ENCODE measurements at regions not wholly inside any gene's neighbourhood (a gene's known extent, or its start where the extent isn't known, plus 50 kb on each side); places are given as distances from the start of the nearest gene placed in this dataset.

DNA sequence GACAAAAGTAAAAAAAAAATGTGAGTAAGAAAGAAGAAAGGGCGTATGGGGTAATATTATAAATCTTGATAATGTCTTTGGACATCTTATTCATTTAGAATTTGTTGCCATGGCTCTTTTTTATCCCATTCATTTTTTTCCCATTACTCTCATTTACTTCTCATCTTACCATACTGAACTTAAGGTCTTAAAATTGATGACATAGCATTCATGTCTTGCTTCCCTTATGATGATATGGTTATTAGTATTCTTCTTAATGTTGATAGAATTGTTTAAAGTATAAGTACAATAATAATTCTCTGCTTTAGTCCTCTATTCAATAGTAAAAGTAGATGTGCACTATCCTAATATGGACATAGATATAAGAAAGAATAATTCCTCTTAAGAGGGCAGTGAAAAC is 204.1 kb upstream of the KLF12 start:
- DNase-seq (ENCODE audit: extremely low read depth in 1 of 2, low read depth in 1 of 2): no peak

- DNase-seq (ENCODE audit: extremely low read depth in 1 of 2, low read depth in 1 of 2): no peak
Measured at GRCh38 chr13:74336546-74336945, 202.3 kb upstream of the KLF12 start.

DNA sequence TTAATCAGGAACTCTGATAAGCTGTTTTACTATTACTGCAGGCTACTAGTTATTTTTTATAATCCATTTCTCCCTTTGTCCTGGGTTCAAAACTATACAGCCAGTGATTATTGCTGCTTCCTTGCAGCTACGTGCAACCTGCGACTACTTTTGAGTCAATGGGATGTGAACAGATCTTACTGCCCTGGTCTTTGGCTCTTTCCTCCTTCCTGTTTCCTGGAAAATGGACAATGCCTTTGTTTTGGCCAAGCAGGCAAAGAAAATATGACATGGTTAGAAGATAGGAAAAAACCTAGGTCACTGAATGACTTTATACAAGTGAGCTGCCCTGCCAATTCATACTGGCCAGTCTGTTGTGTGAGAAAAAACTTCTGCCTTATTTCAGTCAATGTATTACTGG is 201.2 kb upstream of the KLF12 start:
- no peak for DNase-seq (ENCODE audit: extremely low read depth in 1 of 2, low read depth in 1 of 2)

GRCh38 chr13:74329962-74330361 is 195.8 kb upstream of the KLF12 start:
- no peak for DNase-seq (ENCODE audit: extremely low read depth in 1 of 2, low read depth in 1 of 2)

- DNase-seq (ENCODE audit: extremely low read depth in 1 of 2, low read depth in 1 of 2): no peak
Measured at GRCh38 chr13:74325106-74325505, 190.9 kb upstream of the KLF12 start.

- no peak for DNase-seq (ENCODE audit: extremely low read depth in 1 of 2, low read depth in 1 of 2)
Measured at GRCh38 chr13:74324338-74324737, 190.1 kb upstream of the KLF12 start.

DNA sequence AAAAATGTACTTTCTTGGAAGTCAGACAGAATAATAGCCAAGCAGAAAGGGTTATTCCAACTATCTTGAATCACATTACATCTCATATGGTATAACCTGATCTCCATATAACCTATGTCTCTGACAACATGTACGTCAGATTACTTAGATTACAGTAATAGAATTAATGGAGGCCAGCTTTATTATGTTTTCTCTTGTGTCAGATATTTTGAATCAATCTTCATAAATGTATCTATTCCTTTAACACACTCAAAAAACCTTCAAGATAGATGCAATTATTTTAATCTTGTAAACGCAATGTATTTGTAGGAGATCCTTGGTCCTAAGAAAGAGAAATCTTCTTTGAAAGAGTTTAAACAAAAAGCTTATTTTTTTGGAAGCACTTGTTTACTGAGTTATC is 188.4 kb upstream of the KLF12 start:
- DNase-seq (ENCODE audit: extremely low read depth in 1 of 2, low read depth in 1 of 2): no peak

DNA sequence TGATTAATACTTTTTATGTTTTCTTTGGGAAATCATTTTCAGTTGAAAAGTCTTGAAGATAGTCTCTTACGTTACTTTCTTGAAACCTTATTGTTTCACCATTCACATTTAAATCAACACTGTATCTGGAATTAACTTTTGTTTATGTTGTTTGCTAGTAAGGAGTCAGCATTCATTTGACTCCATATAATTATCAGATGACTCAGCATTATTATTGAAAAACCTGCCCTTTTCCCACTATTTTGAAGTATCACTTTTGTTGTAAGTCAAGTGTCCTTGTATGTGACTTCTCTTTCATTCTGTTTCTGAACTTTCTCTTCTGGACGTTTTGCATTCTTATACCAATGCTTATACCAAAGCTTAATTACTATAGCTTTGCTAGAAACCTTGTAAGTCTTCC is 186.1 kb upstream of the KLF12 start:
- no peak for DNase-seq (ENCODE audit: extremely low read depth in 1 of 2, low read depth in 1 of 2)

GRCh38 chr13:74316547-74316946 is 182.3 kb upstream of the KLF12 start:
- DNase-seq (ENCODE audit: extremely low read depth in 1 of 2, low read depth in 1 of 2): no peak

GRCh38 chr13:74306496-74306895 is 172.3 kb upstream of the KLF12 start:
- DNase-seq (ENCODE audit: extremely low read depth in 1 of 2, low read depth in 1 of 2): no peak

DNA sequence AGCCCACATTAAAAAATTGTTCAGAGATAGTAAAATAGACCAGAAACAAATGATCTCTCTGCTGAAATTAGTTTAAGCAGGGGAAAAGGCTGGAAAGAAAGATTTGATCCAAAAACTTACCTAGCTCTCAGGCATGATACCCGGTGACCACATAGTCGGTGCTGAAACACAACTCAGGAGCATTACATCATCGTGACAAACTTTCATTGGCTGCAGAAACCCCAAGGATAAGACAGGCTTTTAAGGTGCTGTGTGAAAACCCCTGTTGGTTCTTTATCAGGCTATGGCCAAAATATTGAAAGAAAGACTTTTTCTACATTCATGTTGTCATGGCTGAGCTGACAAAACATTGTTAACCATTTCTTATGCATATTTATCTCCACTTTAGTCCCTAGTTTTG is 171.7 kb upstream of the KLF12 start:
- DNase-seq (ENCODE audit: extremely low read depth in 1 of 2, low read depth in 1 of 2): no peak

- no peak for DNase-seq (ENCODE audit: extremely low read depth in 1 of 2, low read depth in 1 of 2)
Measured at GRCh38 chr13:74301258-74301935, 167.2 kb upstream of the KLF12 start.

DNA sequence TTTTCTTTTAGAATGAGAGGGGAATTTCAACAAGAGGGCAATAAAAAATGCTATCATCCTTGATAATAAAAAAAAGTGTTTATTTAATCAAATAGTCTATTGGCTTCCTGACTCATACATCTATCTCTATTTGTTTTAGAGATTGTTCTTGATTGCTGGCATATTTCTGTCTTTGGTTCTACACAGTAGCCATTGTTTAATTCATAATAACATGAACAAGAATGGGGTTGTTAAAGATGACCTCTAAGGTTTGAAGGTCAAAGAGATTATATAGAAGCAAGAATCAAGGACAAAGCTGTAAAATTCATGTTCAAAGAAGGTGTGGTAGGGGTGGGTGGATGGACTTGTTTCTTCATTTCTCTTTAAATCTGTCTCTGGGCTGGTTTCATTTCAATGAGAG is 166.0 kb upstream of the KLF12 start:
- no peak for DNase-seq (ENCODE audit: extremely low read depth in 1 of 2, low read depth in 1 of 2)

GRCh38 chr13:74299721-74300120 is 165.5 kb upstream of the KLF12 start:
- DNase-seq (ENCODE audit: extremely low read depth in 1 of 2, low read depth in 1 of 2): no peak

GRCh38 chr13:74298923-74299322 is 164.7 kb upstream of the KLF12 start:
- DNase-seq (ENCODE audit: extremely low read depth in 1 of 2, low read depth in 1 of 2): no peak

- DNase-seq (ENCODE audit: extremely low read depth in 1 of 2, low read depth in 1 of 2): no peak
Measured at GRCh38 chr13:74289861-74290773, 155.9 kb upstream of the KLF12 start.

- no peak for DNase-seq (ENCODE audit: extremely low read depth in 1 of 2, low read depth in 1 of 2)
Measured at GRCh38 chr13:74289107-74289506, 154.9 kb upstream of the KLF12 start.

DNA sequence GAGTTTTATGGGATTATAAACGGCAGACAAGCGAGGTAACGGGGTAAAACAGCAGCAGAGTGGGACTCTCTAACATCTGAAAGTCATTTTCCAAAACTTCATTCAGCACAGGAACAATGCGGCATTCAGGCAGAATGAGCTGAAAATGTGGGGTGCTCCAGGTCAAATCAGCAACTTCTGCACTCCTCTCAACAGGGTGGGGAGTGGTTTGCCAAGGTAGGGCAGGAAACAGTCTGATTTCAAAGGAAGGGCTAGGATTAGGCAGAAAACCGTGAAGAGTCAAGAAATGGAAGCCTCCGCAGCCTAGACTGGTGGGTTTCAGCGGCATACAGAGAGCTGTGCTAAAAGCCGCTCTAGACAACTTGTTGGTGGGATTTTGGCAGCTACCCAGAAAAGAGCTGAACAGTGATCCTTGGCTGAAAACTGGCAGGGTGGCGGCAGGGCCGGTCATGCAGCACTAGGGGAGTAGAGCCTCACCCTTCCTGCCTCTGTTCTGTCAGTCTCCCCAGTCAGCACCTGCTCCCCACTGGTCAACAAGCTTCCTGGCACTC is 154.2 kb upstream of the KLF12 start:
- DNase-seq (ENCODE audit: extremely low read depth in 1 of 2, low read depth in 1 of 2): no peak

GRCh38 chr13:74287724-74288169 is 153.5 kb upstream of the KLF12 start:
- peak; percentile 69 to 84 for DNase-seq (ENCODE audit: extremely low read depth in 1 of 2, low read depth in 1 of 2)

DNA sequence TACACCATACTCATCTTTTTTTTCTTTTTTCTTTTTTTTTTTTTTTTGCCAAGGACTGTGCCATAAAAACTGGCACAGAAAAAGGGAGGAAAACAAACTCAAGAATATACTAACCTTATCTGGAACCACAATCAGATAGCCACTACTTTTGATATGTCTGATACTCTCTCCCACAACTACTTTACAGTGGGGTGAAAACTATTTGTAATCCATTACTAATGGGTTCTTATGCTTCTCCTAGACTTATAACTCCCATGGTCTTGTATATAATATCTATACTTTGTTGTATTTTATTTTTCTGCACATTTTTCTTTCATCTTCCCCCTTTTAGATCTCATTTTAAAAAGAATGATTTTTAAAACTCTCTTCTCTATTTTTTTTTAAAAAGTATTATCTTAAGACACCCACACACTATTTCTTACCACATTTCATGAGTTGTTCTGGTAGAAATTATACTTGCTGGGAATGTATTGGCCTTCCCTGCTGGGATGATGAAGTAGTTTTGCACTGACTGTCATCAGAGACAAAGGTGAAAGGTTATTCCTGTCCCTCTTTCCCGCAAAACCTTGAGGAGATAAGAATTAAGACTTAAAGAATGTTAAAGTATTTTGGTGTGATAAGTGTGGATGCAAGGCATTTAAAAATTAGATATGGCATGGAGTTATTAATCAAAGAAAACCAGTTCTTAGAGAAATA is 146.7 kb upstream of the KLF12 start:
- no peak for DNase-seq (ENCODE audit: extremely low read depth in 1 of 2, low read depth in 1 of 2)

DNA sequence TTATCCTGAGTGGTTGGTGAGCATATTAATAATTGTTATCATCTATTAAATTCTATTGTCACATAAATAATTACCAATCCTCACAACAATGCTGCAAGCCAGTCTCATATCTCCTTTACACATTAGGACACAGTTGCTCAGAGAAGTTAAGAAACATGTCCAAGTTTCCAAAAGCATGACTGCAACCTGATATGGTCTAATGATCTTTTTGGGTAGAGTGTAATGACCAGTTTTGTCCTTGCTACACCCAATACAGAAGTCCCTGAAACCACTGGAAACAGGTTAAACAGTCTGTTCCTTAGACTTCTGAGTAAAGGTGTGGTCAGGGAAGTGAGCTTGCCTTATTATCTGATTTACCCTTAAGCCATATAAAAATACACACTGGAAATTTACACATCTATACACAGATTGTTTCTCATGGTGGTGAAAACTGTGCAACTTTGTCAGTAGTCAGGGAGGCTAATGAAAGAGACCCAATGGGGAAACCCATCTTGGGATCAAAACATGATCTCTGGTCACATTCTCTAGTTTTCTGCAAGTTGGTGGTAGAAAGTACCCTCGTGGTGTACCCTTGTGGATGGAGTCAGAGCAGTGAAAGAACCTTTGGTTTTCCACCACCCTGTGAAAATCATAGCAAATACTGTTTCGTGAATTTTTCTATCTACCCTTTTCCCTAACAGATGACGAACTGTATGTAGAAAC is 146.0 kb upstream of the KLF12 start:
- no peak for DNase-seq (ENCODE audit: extremely low read depth in 1 of 2, low read depth in 1 of 2)

All from activated CD8-positive, alpha-beta memory T cell treated with anti-CD3 and anti-CD28 coated beads for 1 hour (primary cell).